K562 (cell line): ENCODE measurements at regions not wholly inside any gene's neighbourhood (a gene's known extent, or its start where the extent isn't known, plus 50 kb on each side); places are given as distances from the start of the nearest gene placed in this dataset.

Experiments used
- ATAC-seq: fragments of 200-7000 bp; cut with Tn5 transposase; 3 replicates; pipeline ENCODE4 v1.9.1; 2020; ENCODE audit warnings: moderate library complexity
- BruUV-seq: library from RNA; stranded (reverse); fragments of 400-500 nt; replicated peaks from 2 replicates; lab custom pipeline; 2021; lab: Mats Ljungman, UMichigan
- CTCF ChIA-PET: fragments of 300-600 bp; formaldehyde crosslinking; extraction: SDS; loops from one replicate; lab custom pipeline; 2021; ENCODE audit warnings: low intra/inter-chr PET ratio; lab: Yijun Ruan, JAX
- POLR2A ChIA-PET: fragments of 300-600, 350-650 bp; sonication (Branson Sonifier 250); formaldehyde crosslinking; extraction: SDS; loops from one replicate; lab custom pipeline; 2021; ENCODE audit warnings: antibody characterized with exemption, inconsistent platforms; lab: Yijun Ruan, JAX
- DNase-seq, 4 experiments: peaks; one replicate each; pipeline versions ENCODE4 v3.0.0 to v3.0.0-alpha.2; 2011 to 2018; ENCODE audit warnings: low spot score in 3 of 4, mixed read lengths in 3 of 4; ENCODE audit errors: extremely low read depth in 1 of 4
- FAIRE-seq: peaks from 2 replicates; lab custom pipeline; 2011; peaks lifted over from hg19 to GRCh38; lab: Jason Lieb, UNC
- H2AFZ ChIP-seq: 2 replicates; pipeline ENCODE4 v1.6.0; 2011; ENCODE audit warnings: low read depth, low read length, control low read depth, inconsistent platforms
- H3K27ac ChIP-seq: fragments of 200-600 bp; 3 replicates; pipeline ENCODE4 v1.8.0; 2011; ENCODE audit warnings: low read depth, mild to moderate bottlenecking, control low read depth, inconsistent platforms, low read length, moderate library complexity, mixed read lengths; ENCODE audit errors: extremely low read depth
- H3K27me3 ChIP-seq, 2 experiments: fragments of 300-600 bp in 1 of 2; 2 replicates in 1 of 2; 3 replicates in 1 of 2; pipeline versions ENCODE4 v1.6.0 to v1.8.0; 2011; ENCODE audit warnings: inconsistent platforms in 2 of 2, low read length in 2 of 2, mild to moderate bottlenecking in 1 of 2, mixed read lengths in 1 of 2, moderate library complexity in 1 of 2; ENCODE audit not compliant: control insufficient read depth in 2 of 2, insufficient read depth in 2 of 2
- H3K36me3 ChIP-seq: fragments of 300-600 bp; 3 replicates; pipeline ENCODE4 v1.8.0; 2011; ENCODE audit warnings: mild to moderate bottlenecking, low read length, inconsistent platforms; ENCODE audit not compliant: control insufficient read depth, insufficient read depth
- H3K4me1 ChIP-seq, 2 experiments: fragments of 200-600 bp in 1 of 2; replicated peaks in 1 of 2; 2 replicates in 1 of 2; 3 replicates in 1 of 2; pipeline versions ENCODE4 v1.5.1 to v1.8.0; 2011; ENCODE audit warnings: inconsistent platforms in 2 of 2, low read length in 2 of 2, mild to moderate bottlenecking in 1 of 2, mixed read lengths in 1 of 2, moderate library complexity in 1 of 2; ENCODE audit not compliant: control insufficient read depth in 2 of 2, insufficient read depth in 2 of 2
- H3K4me2 ChIP-seq: 2 replicates; pipeline ENCODE4 v1.6.1; 2011; ENCODE audit warnings: low read length, control low read depth, inconsistent platforms, mixed read lengths; ENCODE audit not compliant: insufficient read depth
- H3K4me3 ChIP-seq: fragments of 200-600 bp; sonication (generic), shearing (Covaris generic); 2 replicates; pipeline ENCODE4 v1.5.1; 2016; ENCODE audit warnings: control low read depth, inconsistent platforms
- H3K79me2 ChIP-seq: fragments of 200-600 bp; 3 replicates; pipeline ENCODE4 v1.8.0; 2011; ENCODE audit warnings: low read length, inconsistent platforms; ENCODE audit not compliant: control insufficient read depth, insufficient read depth
- H3K9ac ChIP-seq, 2 experiments: 2 replicates each; pipeline versions ENCODE4 v1.6.0 to v1.6.1; 2011; ENCODE audit warnings: low read depth in 2 of 2, low read length in 2 of 2, control low read depth in 1 of 2, inconsistent platforms in 1 of 2, mild to moderate bottlenecking in 1 of 2, mixed read lengths in 1 of 2; ENCODE audit not compliant: insufficient read depth in 1 of 2
- H3K9me1 ChIP-seq: one replicate; pipeline ENCODE4 v1.6.0; 2011; ENCODE audit warnings: inconsistent platforms, mild to moderate bottlenecking, low read length, moderate library complexity; ENCODE audit not compliant: control insufficient read depth, insufficient read depth
- H3K9me3 ChIP-seq: replicated peaks from 2 replicates; pipeline ENCODE4 v1.5.1; 2011; ENCODE audit warnings: low read depth, low read length, inconsistent platforms; ENCODE audit not compliant: control insufficient read depth, insufficient read depth
- H4K20me1 ChIP-seq: replicated peaks from 2 replicates; pipeline ENCODE4 v1.6.1; 2011; ENCODE audit warnings: low read length, inconsistent platforms, mixed read lengths; ENCODE audit not compliant: control insufficient read depth, insufficient read depth
- EP400 ChIP-seq: fragments of 450-650 bp; IDR thresholded peaks from 2 replicates; pipeline ENCODE4 v1.6.1; 2017; ENCODE audit warnings: antibody characterized with exemption, mild to moderate bottlenecking, moderate library complexity
- SAFB ChIP-seq: fragments of 200-400 bp; formaldehyde crosslinking; IDR thresholded peaks from 2 replicates; pipeline ENCODE4 v1.6.1; 2017; ENCODE audit warnings: low read depth, low read length, borderline replicate concordance
- TGIF2 ChIP-seq: sonication (generic); formaldehyde crosslinking; IDR thresholded peaks from 2 replicates; pipeline ENCODE4 v1.8.1; 2022; ENCODE audit warnings: mild to moderate bottlenecking, missing genetic modification reagents, moderate library complexity
- ZNF184 ChIP-seq: sonication (generic); formaldehyde crosslinking; IDR thresholded peaks from 2 replicates; pipeline ENCODE4 v1.5.0; 2020; ENCODE audit warnings: missing genetic modification reagents
- WGBS: fragments of 100-300 bp; shearing (Covaris generic); methylation state at CpG from one replicate; pipeline ENCODE4 v1.1.6; 2016; ENCODE audit warnings: low coverage, mixed read lengths; ENCODE audit not compliant: insufficient coverage; ENCODE audit errors: missing lambda C conversion rate; 5-methylcytosine and 5-hydroxymethylcytosine counted together
- in situ Hi-C: fragments of 300-500 bp; cut with MboI; formaldehyde crosslinking; loops from 4 replicates; pipeline ENCODE4 v1.15.0; 2018; ENCODE audit warnings: inconsistent platforms, mixed read lengths
- intact Hi-C: fragments of 100-400 bp; cut with micrococcal nuclease; formaldehyde crosslinking; loops from 2 replicates; pipeline ENCODE4 v1.14.2; 2022
- TF ChIP-seq, protein P1 (sequence below), 3 experiments: fragments of 200-800 bp in 1 of 3; fragments of 250-450 bp in 1 of 3; fragments of 450-650 bp in 1 of 3; sonication (Bioruptor Pico) in 1 of 3; sonication (Bioruptor generic) in 1 of 3; formaldehyde crosslinking in 1 of 3; IDR thresholded peaks; 2 replicates each; pipeline versions ENCODE4 v1.6.1 to v1.8.0; 2016 to 2022; ENCODE audit warnings: mild to moderate bottlenecking in 2 of 3, missing genetic modification characterization in 2 of 3, missing compliant biosample characterization in 1 of 3, moderate library complexity in 1 of 3

DNA sequence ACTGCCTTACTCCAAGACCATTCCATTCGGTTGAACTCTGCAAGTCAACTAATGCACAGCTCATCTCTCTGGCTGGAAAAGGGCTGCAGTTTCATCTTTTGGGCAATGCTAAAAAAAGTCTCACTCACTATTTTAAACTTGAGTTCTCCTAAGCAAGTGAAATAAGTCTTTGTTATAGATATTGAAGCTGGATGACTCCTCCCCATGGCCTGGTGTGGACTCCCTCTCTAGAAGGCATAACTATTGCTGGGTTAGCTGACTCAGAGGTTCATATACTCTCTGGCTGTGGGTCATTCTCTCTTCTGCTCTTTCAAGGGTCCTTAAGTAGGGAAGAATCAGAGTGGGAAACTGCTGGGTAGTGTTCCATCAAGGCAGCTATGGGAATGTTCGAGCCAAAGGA is 88.0 kb downstream of the XCL2 start:
- FAIRE-seq (no peak), DNase-seq (no peak), ATAC-seq (no peak)
- Histone ChIP-seq H3K9ac (no peak overlapping the region), H3K4me1 (no peaks in the 10 kb centered on the region), H3K27me3 (no peaks in the 10 kb centered on the region), H2AFZ (no peak overlapping the region), H3K27ac (no peak overlapping the region), H3K9me3 (peaks cover 5% of the 10 kb centered on the region; the same call in 1 of the 2 replicates), H3K4me2 (no peak overlapping the region), H3K9me1 (no peaks in the 10 kb centered on the region), H4K20me1 (no peaks in the 10 kb centered on the region), H3K4me3 (no peak overlapping the region), H3K36me3 (no peaks in the 10 kb centered on the region), H3K79me2 (no peaks in the 10 kb centered on the region)
- in situ Hi-C loops (no loop called here), intact Hi-C loops (no loop called here)
- BruUV-seq, result no TSS peak
- POLR2A ChIA-PET, result interaction anchor here (0.6 kb wide), 1 partner anchor 18 kb away, joined by 3 read pairs; no protein-coding TSS in a partner anchor
- CTCF ChIA-PET, result no interaction called here
- TF ChIP-seq SAFB, result no peak
- no peak for TF ChIP-seq ZNF184 (CRISPR knock-in tag)
- TF ChIP-seq EP400, result no peak
- no peak for TF ChIP-seq TGIF2
- TF ChIP-seq, protein P1, sequence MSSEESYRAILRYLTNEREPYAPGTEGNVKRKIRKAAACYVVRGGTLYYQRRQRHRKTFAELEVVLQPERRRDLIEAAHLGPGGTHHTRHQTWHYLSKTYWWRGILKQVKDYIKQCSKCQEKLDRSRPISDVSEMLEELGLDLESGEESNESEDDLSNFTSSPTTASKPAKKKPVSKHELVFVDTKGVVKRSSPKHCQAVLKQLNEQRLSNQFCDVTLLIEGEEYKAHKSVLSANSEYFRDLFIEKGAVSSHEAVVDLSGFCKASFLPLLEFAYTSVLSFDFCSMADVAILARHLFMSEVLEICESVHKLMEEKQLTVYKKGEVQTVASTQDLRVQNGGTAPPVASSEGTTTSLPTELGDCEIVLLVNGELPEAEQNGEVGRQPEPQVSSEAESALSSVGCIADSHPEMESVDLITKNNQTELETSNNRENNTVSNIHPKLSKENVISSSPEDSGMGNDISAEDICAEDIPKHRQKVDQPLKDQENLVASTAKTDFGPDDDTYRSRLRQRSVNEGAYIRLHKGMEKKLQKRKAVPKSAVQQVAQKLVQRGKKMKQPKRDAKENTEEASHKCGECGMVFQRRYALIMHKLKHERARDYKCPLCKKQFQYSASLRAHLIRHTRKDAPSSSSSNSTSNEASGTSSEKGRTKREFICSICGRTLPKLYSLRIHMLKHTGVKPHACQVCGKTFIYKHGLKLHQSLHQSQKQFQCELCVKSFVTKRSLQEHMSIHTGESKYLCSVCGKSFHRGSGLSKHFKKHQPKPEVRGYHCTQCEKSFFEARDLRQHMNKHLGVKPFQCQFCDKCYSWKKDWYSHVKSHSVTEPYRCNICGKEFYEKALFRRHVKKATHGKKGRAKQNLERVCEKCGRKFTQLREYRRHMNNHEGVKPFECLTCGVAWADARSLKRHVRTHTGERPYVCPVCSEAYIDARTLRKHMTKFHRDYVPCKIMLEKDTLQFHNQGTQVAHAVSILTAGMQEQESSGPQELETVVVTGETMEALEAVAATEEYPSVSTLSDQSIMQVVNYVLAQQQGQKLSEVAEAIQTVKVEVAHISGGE (CRISPR knock-in tag; IDR thresholded peaks at IDR 0.05), result no peak
- 3% methylated on average over 2 of the region's 2 CpGs for WGBS
